LNCAP (cell line): ENCODE measurements at regions not wholly inside any gene's neighbourhood (a gene's known extent, or its start where the extent isn't known, plus 50 kb on each side); places are given as distances from the start of the nearest gene placed in this dataset.

ENCODE experiments used
- CTCF ChIP-seq: fragments of 450-650 bp; IDR thresholded peaks from 2 replicates; pipeline ENCODE4 v1.5.1; 2017; ENCODE audit warnings: mild to moderate bottlenecking

GRCh38 chr21:27759091-27759659 lies 792.3 kb upstream of the ADAMTS5 start:
- TF ChIP-seq CTCF = peak; percentile 25; the same call in 1 of the 2 replicates

- TF ChIP-seq CTCF = no peak
Observed at GRCh38 chr21:27756191-27756590, 789.3 kb upstream of the ADAMTS5 start.

- no peak for TF ChIP-seq CTCF
Observed at GRCh38 chr21:27743971-27744564, 777.2 kb upstream of the ADAMTS5 start.

GRCh38 chr21:27741736-27742135 lies 774.8 kb upstream of the ADAMTS5 start:
- TF ChIP-seq CTCF = no peak

GRCh38 chr21:27740084-27740483 lies 773.2 kb upstream of the ADAMTS5 start:
- no peak for TF ChIP-seq CTCF

- TF ChIP-seq CTCF = no peak
Observed at GRCh38 chr21:27739187-27739586, 772.3 kb upstream of the ADAMTS5 start.

GRCh38 chr21:27735699-27736098 lies 768.8 kb upstream of the ADAMTS5 start:
- no peak for TF ChIP-seq CTCF

- TF ChIP-seq CTCF = no peak
Observed at GRCh38 chr21:27734146-27734545, 767.3 kb upstream of the ADAMTS5 start.
